Skeletal muscle satellite cell (primary cell): ENCODE measurements at regions not wholly inside any gene's neighbourhood (a gene's known extent, or its start where the extent isn't known, plus 50 kb on each side); places are given as distances from the start of the nearest gene placed in this dataset.

ENCODE experiments used
- H3K27me3 ChIP-seq: 2 replicates; pipeline ENCODE4 v1.7.0; 2013; ENCODE audit warnings: low read length; ENCODE audit not compliant: control insufficient read depth, insufficient read depth
- H3K36me3 ChIP-seq: 2 replicates; pipeline ENCODE4 v1.7.0; 2013; ENCODE audit warnings: mild to moderate bottlenecking, control low read depth, low read length; ENCODE audit not compliant: insufficient read depth
- H3K4me1 ChIP-seq: 2 replicates; pipeline ENCODE4 v1.7.0; 2013; ENCODE audit warnings: low read length; ENCODE audit not compliant: control insufficient read depth, insufficient read depth
- H3K4me2 ChIP-seq: 2 replicates; pipeline ENCODE4 v1.7.0; 2013; ENCODE audit warnings: mild to moderate bottlenecking, low read length
- H3K4me3 ChIP-seq: 2 replicates; pipeline ENCODE4 v1.7.0; 2013; ENCODE audit warnings: low read length
- H3K9ac ChIP-seq: 2 replicates; pipeline ENCODE4 v1.7.0; 2013; ENCODE audit warnings: mild to moderate bottlenecking, low read depth, low read length, moderate library complexity
- H3K9me3 ChIP-seq: replicated peaks from 2 replicates; pipeline ENCODE4 v1.7.0; 2013; ENCODE audit warnings: mild to moderate bottlenecking, control low read depth, low read length

DNA sequence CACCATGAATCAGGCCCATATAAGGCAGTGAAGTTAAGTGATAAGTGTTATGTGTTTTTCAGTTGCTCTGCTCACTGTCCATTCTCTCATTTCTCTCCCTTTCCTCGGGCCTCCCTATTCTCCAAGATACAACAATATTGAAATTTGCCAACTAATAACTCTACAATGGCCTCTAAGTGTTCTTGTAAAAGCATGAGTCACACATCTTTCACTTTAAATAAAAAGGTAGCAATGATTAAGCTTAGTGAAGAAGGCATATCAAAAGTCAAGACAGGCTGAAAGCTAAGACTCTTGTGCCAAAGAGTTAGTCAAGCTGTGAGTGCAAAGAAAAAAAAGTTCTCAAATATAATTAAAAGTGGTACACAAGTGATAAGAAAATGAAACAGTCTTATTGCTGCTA is 675.4 kb downstream of the OTOL1 start:
- Histone ChIP-seq H3K36me3 (no peaks in the 10 kb centered on the region), H3K4me2 (no peak overlapping the region), H3K9me3 (no peaks in the 10 kb centered on the region), H3K9ac (no peak overlapping the region), H3K4me1 (peaks cover 5% of the 10 kb centered on the region), H3K27me3 (no peaks in the 10 kb centered on the region), H3K4me3 (no peak overlapping the region)

DNA sequence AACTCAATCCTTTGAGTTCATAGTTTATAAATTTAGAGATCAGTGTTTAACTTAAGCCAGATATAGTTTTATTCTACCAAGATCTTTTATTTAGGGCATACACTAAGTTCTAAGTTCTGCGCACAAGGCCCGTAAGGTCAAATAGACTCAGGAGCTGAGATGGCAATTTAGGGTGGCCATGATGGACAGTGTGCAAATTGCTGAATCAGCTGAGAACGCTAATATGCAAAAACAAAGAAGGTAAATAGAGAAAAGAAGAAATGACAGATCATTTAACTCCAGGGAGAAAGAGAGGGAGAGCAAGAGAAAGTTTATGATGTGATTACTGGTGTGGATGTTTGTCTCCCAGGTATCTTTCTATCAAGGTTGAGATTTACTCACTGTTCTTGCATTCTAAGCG is 678.5 kb downstream of the OTOL1 start:
- Histone ChIP-seq H3K4me1 (peaks cover 5% of the 10 kb centered on the region), H3K27me3 (no peaks in the 10 kb centered on the region), H3K9me3 (no peaks in the 10 kb centered on the region), H3K4me2 (no peak overlapping the region), H3K36me3 (no peaks in the 10 kb centered on the region), H3K9ac (no peak overlapping the region), H3K4me3 (no peak overlapping the region)

DNA sequence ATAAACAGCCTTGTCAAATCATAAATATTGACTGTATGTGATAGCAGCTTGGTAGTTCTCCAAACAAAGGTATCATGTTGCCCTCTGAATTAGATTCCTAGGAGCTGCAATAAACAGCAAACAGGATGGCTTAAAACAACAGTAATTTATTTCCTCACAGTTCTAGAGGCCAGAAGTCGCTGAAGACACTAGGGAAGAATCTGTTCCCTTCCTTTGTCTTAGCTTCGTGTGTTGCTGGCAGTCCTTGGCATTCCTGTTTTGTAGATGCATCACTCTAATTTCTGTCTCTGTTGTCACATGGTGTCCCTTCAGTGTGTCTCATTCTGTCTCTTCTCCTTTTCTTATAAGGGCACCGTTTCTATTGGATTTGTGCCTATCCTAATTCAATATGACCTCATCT is 679.3 kb downstream of the OTOL1 start:
- Histone ChIP-seq H3K9ac (no peak overlapping the region), H3K4me1 (no peaks in the 10 kb centered on the region), H3K36me3 (no peaks in the 10 kb centered on the region), H3K9me3 (no peaks in the 10 kb centered on the region), H3K27me3 (no peaks in the 10 kb centered on the region), H3K4me2 (no peak overlapping the region), H3K4me3 (no peak overlapping the region)

DNA sequence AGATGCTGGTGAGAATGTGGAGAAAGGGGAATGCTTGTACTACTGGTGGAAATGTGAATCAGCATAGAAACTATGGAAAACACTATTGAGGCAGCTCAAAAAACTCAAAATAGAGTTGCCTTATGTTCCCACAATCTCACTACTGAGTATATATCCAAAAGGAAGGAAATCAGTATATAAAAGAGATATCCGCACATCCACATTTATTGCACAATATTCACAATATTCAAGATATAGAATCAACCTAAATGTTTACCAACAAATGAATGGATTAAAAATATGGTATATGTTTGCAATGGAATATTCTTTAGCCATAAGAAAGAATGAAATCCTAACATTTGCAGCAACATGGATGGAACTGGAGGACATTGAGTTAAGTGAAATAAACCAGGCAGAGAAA is 686.8 kb downstream of the OTOL1 start:
- Histone ChIP-seq H3K4me1 (no peaks in the 10 kb centered on the region), H3K9ac (no peak overlapping the region), H3K36me3 (no peaks in the 10 kb centered on the region), H3K9me3 (no peaks in the 10 kb centered on the region), H3K27me3 (no peaks in the 10 kb centered on the region), H3K4me3 (no peak overlapping the region), H3K4me2 (no peak overlapping the region)

DNA sequence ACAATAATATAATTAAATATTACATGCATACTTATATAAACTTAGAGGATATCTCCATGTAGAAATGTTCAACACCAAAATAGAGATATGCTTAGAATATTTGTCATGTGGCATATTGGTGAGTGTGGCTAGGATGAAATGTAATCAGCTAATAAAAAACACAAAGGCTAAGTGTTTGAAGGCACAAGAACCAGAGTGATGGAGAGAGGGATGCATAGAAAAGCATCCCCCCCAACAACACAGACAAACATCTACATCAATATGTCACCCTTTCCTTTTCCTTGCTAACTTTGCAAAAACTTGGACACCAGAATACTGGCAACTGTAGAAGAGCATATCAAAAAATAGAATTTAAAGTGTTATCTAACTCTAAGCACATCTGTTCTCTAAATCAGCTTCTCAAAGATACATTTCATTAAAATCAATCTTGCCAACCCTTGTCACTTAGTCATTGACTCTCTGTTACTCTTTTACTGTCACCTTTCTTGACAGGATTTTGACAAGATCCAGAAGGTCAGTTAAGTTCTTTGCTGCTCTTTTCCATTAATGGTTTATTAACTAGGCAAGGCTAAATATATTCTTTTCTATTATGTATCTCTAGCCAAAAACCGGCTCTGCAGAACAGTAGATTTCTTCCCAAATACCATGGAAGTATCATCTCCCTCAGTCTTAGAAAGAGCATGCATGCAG is 695.9 kb downstream of the OTOL1 start:
- Histone ChIP-seq H3K9me3 (no peaks in the 10 kb centered on the region), H3K36me3 (no peaks in the 10 kb centered on the region), H3K9ac (no peak overlapping the region), H3K4me2 (no peak overlapping the region), H3K4me3 (no peak overlapping the region), H3K4me1 (no peaks in the 10 kb centered on the region), H3K27me3 (no peaks in the 10 kb centered on the region)

DNA sequence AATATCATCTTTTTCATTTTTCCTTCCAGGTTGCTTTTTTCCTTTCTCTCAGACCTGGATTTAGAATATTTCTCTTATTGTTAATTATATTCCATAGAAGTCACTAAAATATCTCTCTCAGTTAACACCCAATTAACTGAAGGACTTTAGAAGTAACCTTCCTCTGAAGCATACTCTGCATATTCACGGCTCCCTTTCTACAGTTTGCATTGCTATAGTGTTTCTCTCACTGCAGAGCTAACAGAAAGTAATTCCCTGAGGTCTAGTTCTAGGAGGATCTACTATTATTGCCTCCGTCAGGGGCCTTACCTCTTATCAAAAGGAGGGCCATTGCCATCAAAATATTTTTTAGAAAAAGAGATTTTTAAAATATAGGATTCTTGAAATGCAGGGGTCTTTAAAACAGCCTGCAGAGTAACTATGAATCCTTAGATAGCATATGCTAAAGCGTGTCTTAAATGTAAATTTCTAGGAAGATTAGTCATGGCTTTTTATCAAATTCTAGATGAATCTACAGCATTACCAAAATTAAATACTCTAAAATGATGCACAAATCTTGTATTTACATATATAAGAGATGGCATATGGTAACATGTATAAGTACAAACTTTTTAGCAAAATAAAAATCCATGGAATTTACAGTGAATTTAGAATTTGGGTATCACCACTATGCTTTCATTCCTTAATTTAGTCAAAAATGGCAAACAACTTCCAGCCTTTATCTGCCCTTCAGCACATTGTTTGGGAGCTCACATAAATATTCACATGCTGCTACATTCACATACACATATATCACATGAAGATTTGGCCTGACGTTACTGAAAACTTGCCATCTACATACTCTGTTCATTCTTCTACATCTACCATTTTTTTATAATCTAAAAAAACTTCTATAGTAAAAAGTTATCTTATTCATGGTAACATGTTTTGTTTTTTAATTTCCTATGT is 696.8 kb downstream of the OTOL1 start:
- no peaks in the 10 kb centered on the region for H3K4me1 ChIP-seq
- no peaks in the 10 kb centered on the region for H3K36me3 ChIP-seq
- no peaks in the 10 kb centered on the region for H3K27me3 ChIP-seq
- H3K4me2 ChIP-seq, result no peak overlapping the region
- H3K9me3 ChIP-seq, result no peaks in the 10 kb centered on the region
- no peak overlapping the region for H3K9ac ChIP-seq
- H3K4me3 ChIP-seq, result no peak overlapping the region

DNA sequence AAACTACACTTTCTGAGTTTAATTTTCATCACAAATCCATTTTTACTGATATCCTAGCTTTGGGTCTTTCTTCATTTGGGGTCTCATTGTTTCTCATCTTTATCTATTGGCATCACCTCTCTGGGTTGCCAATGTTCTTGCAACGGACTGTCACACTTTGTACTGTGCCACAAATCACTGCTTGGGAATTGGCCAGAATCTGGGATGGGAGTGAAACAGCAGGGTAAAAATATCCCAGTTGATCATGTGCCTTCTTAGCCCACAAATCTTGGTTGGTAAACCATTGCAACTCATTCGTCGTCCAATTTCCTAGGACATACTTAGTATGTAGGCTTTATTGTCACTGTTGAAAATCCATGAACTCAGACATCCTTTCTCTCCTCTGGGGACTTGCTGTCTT is 698.5 kb downstream of the OTOL1 start:
- Histone ChIP-seq H3K4me3 (no peak overlapping the region), H3K4me1 (no peaks in the 10 kb centered on the region), H3K9me3 (no peaks in the 10 kb centered on the region), H3K27me3 (no peaks in the 10 kb centered on the region), H3K36me3 (no peaks in the 10 kb centered on the region), H3K4me2 (no peak overlapping the region), H3K9ac (no peak overlapping the region)

DNA sequence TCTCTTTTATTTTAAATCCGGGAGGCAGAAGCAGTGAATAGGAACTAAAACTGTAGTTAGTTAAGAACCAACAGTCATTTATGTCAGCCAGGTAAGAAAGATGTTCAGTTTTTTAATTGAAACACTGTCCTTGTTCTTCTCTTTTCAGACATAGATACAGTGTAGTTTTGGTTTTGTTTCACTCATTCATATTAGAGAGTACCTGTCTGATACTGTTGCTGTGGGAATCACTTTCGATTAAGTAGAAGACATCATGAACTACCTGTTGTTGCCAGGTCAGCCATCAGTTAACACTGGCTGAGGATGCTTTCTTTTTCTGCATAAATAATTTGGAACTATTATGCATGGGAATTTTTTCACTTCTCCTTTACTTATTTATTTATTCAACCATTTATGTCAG is 700.4 kb downstream of the OTOL1 start:
- no peak overlapping the region for H3K9ac ChIP-seq
- no peak overlapping the region for H3K4me2 ChIP-seq
- H3K4me1 ChIP-seq, result no peaks in the 10 kb centered on the region
- no peaks in the 10 kb centered on the region for H3K36me3 ChIP-seq
- no peaks in the 10 kb centered on the region for H3K27me3 ChIP-seq
- no peak overlapping the region for H3K4me3 ChIP-seq
- H3K9me3 ChIP-seq, result no peaks in the 10 kb centered on the region

DNA sequence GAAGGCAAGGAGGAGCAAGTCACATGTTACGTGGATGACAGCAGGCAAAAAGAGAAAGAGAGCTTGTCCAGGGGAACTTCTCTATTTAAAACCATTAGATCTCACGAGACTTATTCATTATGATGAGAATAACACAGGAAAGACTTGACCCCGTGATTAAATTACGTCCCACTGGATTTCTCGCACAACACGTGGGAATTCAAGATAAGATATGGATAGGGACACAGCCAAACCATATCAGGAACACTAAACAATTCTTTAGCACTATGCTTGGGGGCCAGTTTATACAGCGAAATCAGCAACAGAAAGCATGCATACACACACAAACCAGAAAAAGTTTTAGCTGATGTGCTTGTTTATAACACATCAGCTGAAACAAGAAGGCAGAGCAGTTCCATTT is 704.2 kb downstream of the OTOL1 start:
- H3K4me2 ChIP-seq, result no peak overlapping the region
- peaks cover 7% of the 10 kb centered on the region for H3K4me1 ChIP-seq
- no peak overlapping the region for H3K9ac ChIP-seq
- no peaks in the 10 kb centered on the region for H3K27me3 ChIP-seq
- no peaks in the 10 kb centered on the region for H3K36me3 ChIP-seq
- no peak overlapping the region for H3K4me3 ChIP-seq
- no peaks in the 10 kb centered on the region for H3K9me3 ChIP-seq

DNA sequence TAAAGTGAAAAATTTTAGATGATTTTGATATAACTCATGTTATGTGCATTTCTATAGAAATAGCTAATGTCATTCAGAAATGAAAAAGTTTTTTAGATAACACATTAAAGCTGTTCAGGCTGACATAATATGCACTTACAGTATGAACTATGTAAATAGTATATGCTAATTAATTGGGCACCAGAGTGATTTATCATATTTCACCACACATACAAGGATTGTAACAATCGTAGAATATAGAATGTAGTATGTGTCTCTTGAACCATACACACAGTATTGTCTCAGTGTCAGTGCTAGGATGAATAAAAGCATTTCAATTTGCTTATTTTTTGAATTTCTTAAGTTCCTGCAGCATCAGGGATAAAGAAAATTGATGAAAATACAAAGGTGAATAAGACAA is 710.0 kb downstream of the OTOL1 start:
- Histone ChIP-seq H3K4me1 (peaks cover 7% of the 10 kb centered on the region), H3K9ac (no peak overlapping the region), H3K27me3 (no peaks in the 10 kb centered on the region), H3K4me3 (no peak overlapping the region), H3K36me3 (no peaks in the 10 kb centered on the region), H3K9me3 (no peaks in the 10 kb centered on the region), H3K4me2 (no peak overlapping the region)

DNA sequence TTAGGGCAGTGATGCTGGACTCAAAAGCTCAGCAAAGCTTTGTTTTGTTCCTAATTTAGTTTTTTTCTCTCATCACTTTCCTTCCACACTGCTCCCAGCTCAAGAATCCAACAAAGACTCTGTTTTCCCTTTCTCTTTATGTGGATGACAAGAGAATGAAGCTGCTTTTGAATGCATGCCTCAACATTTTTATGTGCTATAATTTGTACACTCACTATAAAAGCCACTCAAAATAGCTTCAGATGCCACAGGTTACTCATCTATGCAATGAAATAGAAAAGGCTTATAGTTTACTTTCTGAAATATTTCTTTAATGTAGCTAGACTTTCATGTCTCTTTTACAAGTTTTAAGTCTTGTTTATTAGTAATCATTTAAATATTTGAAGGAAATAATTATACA is 714.9 kb downstream of the OTOL1 start:
- Histone ChIP-seq H3K36me3 (no peaks in the 10 kb centered on the region), H3K4me1 (no peaks in the 10 kb centered on the region), H3K27me3 (no peaks in the 10 kb centered on the region), H3K4me2 (no peak overlapping the region), H3K9me3 (no peaks in the 10 kb centered on the region), H3K9ac (no peak overlapping the region), H3K4me3 (no peak overlapping the region)

DNA sequence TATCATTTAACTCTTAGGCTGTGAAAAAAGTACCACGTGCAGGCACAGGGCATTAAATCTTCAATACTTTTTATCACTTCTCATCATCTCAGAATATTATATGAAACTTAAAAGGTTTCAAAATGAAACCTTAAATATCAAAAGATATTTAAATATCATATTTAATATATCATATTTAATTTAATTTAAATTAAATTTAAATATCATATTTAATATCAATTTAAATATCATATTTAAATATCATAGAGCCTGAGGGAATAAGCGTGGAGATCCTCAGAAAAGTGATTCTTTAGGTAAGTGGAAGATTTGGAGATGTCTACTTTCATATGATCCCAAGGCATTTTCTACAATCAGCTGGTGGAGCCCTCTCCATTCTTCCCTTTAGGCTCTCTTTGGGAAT is 716.6 kb downstream of the OTOL1 start:
- Histone ChIP-seq H3K9me3 (no peaks in the 10 kb centered on the region), H3K4me1 (peaks cover 9% of the 10 kb centered on the region), H3K9ac (no peak overlapping the region), H3K27me3 (no peaks in the 10 kb centered on the region), H3K36me3 (no peaks in the 10 kb centered on the region), H3K4me3 (no peak overlapping the region), H3K4me2 (no peak overlapping the region)
